Karpas-422 (cell line): ENCODE measurements at regions not wholly inside any gene's neighbourhood (a gene's known extent, or its start where the extent isn't known, plus 50 kb on each side); places are given as distances from the start of the nearest gene placed in this dataset.

Source experiments
- DNase-seq: peaks from one replicate; pipeline ENCODE4 v3.0.0-alpha.2; 2015
- H2AFZ ChIP-seq: fragments of 200-600 bp; sonication (generic); 2 replicates; pipeline ENCODE4 v1.6.1; 2014; ENCODE audit warnings: antibody characterized with exemption, low read length, mixed read lengths
- H3K27ac ChIP-seq: fragments of 200-600 bp; sonication (generic); 2 replicates; pipeline ENCODE4 v1.5.1; 2014; ENCODE audit warnings: mild to moderate bottlenecking, low read length, moderate library complexity
- H3K27me3 ChIP-seq: fragments of 200-600 bp; sonication (generic); 2 replicates; pipeline ENCODE4 v1.6.1; 2014; ENCODE audit warnings: low read length, mixed read lengths
- H3K36me3 ChIP-seq: fragments of 200-600 bp; sonication (generic); 2 replicates; pipeline ENCODE4 v1.6.1; 2014; ENCODE audit warnings: low read length, mixed read lengths; ENCODE audit not compliant: insufficient read depth
- H3K4me1 ChIP-seq: fragments of 200-600 bp; sonication (generic); 2 replicates; pipeline ENCODE4 v1.6.1; 2014; ENCODE audit warnings: mild to moderate bottlenecking, low read length, mixed read lengths
- H3K4me2 ChIP-seq: fragments of 200-600 bp; sonication (generic); 2 replicates; pipeline ENCODE4 v1.6.1; 2014; ENCODE audit warnings: low read length, low read depth, mild to moderate bottlenecking; ENCODE audit not compliant: poor library complexity, severe bottlenecking
- H3K4me3 ChIP-seq: fragments of 200-600 bp; sonication (generic); 2 replicates; pipeline ENCODE4 v1.5.1; 2014; ENCODE audit warnings: mild to moderate bottlenecking, antibody characterized with exemption, low read length, mixed read lengths
- H3K79me2 ChIP-seq: fragments of 200-600 bp; sonication (generic); 2 replicates; pipeline ENCODE4 v1.6.1; 2014; ENCODE audit warnings: mild to moderate bottlenecking, low read length, mixed read lengths
- H3K9ac ChIP-seq: fragments of 200-600 bp; sonication (generic); 2 replicates; pipeline ENCODE4 v1.6.0; 2014; ENCODE audit warnings: low read length
- H3K9me2 ChIP-seq: fragments of 200-600 bp; sonication (generic), shearing (Covaris generic); replicated peaks from 2 replicates; pipeline ENCODE4 v1.6.0; 2014; ENCODE audit warnings: mild to moderate bottlenecking, low read length, moderate library complexity; ENCODE audit not compliant: insufficient read depth
- H3K9me3 ChIP-seq: fragments of 300-700, 200-600 bp; sonication (generic); 2 replicates; pipeline ENCODE4 v1.6.1; 2014; ENCODE audit warnings: low read length, mixed read lengths
- H4K20me1 ChIP-seq: fragments of 200-600 bp; sonication (generic); 2 replicates; pipeline ENCODE4 v1.6.1; 2014; ENCODE audit warnings: mild to moderate bottlenecking, antibody characterized with exemption, low read length, low read depth; ENCODE audit not compliant: insufficient read depth

DNA sequence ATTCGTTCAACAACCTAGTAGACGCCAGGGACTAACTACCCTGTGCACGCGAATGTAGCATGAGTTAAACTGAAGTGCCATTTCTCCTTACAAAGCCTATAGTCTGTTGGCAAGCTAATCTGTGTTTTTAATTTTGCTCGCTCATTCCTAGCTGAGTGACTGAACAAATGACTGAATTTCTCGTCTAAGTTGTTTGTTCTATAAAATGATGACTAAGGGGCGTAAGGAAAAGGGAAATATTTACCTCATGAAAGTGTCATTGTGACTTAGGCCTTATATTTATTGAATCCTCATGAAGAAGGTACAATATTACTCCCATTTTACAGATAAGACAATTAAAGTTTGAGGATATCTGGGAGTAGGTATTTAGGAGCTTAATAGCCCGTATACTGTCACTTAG, 818.3 kb upstream of the ALCAM start:
- Histone ChIP-seq H3K9me3 (no peaks in the 10 kb centered on the region), H4K20me1 (no peaks in the 10 kb centered on the region), H3K27ac (no peak overlapping the region), H3K27me3 (no peaks in the 10 kb centered on the region), H3K4me2 (no peak overlapping the region), H3K9ac (no peak overlapping the region), H3K4me3 (no peak overlapping the region), H3K9me2 (no peaks in the 10 kb centered on the region), H3K4me1 (peaks cover 12% of the 10 kb centered on the region), H3K36me3 (no peaks in the 10 kb centered on the region), H3K79me2 (no peaks in the 10 kb centered on the region), H2AFZ (no peak overlapping the region)
- DNase-seq: no peak

GRCh38 chr3:104549099-104549714, 817.5 kb upstream of the ALCAM start:
- Histone ChIP-seq H3K9me3 (no peaks in the 10 kb centered on the region), H3K36me3 (no peaks in the 10 kb centered on the region), H2AFZ (no peak overlapping the region), H3K27me3 (no peaks in the 10 kb centered on the region), H3K9me2 (no peaks in the 10 kb centered on the region), H3K4me1 (peaks cover 14% of the 10 kb centered on the region), H3K27ac (no peak overlapping the region), H3K79me2 (no peaks in the 10 kb centered on the region), H4K20me1 (no peaks in the 10 kb centered on the region), H3K4me3 (no peak overlapping the region), H3K9ac (no peak overlapping the region), H3K4me2 (no peak overlapping the region)
- no peak for DNase-seq

DNA sequence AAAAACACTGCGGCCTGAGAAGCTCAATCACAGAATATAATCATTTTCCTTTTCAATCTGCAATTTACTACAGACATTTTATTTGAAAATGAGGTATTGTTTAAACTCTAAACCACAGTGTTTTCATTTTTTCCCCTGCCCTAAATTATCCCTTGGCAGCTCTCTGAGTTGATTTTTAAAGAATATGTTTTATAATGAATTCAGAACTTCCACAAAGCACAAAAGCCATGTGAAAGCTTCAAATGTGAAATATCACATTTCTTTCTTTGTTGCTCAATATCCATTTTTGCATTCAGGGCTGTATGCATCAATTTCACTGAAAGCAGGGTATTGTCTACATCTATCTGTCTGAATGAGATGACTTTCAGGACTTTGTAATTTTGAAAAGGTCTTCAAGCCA, 813.6 kb upstream of the ALCAM start:
- Histone ChIP-seq H3K4me2 (no peak overlapping the region), H3K36me3 (no peaks in the 10 kb centered on the region), H4K20me1 (no peaks in the 10 kb centered on the region), H3K27ac (no peak overlapping the region), H3K4me3 (no peak overlapping the region), H3K9ac (no peak overlapping the region), H3K9me3 (no peaks in the 10 kb centered on the region), H3K79me2 (no peaks in the 10 kb centered on the region), H2AFZ (no peak overlapping the region), H3K9me2 (no peaks in the 10 kb centered on the region), H3K4me1 (peaks cover 32% of the 10 kb centered on the region), H3K27me3 (no peaks in the 10 kb centered on the region)
- DNase-seq: no peak

GRCh38 chr3:104554425-104554824, 812.3 kb upstream of the ALCAM start:
- Histone ChIP-seq H3K79me2 (no peaks in the 10 kb centered on the region), H3K9me2 (no peaks in the 10 kb centered on the region), H3K4me1 (peaks cover 32% of the 10 kb centered on the region), H3K9me3 (no peaks in the 10 kb centered on the region), H3K4me3 (no peak overlapping the region), H3K36me3 (no peaks in the 10 kb centered on the region), H3K9ac (no peak overlapping the region), H3K27ac (no peak overlapping the region), H4K20me1 (no peaks in the 10 kb centered on the region), H2AFZ (no peak overlapping the region), H3K27me3 (no peaks in the 10 kb centered on the region), H3K4me2 (no peak overlapping the region)
- DNase-seq: no peak

- Histone ChIP-seq H3K4me1 (peaks cover 30% of the 10 kb centered on the region), H3K27ac (no peak overlapping the region), H3K9ac (no peak overlapping the region), H3K36me3 (no peaks in the 10 kb centered on the region), H3K4me2 (no peak overlapping the region), H3K9me2 (no peaks in the 10 kb centered on the region), H3K27me3 (no peaks in the 10 kb centered on the region), H3K9me3 (no peaks in the 10 kb centered on the region), H3K4me3 (no peak overlapping the region), H2AFZ (peak overlapping the region; percentile 7; the same call in 1 of the 2 replicates), H4K20me1 (no peaks in the 10 kb centered on the region), H3K79me2 (no peaks in the 10 kb centered on the region)
- DNase-seq: no peak
Measured at GRCh38 chr3:104555728-104556127, 811.0 kb upstream of the ALCAM start.

GRCh38 chr3:104556372-104557078, 810.2 kb upstream of the ALCAM start:
- Histone ChIP-seq H3K4me3 (no peak overlapping the region), H3K9ac (no peak overlapping the region), H3K4me2 (peak overlapping the region; percentile 0), H3K9me2 (no peaks in the 10 kb centered on the region), H3K27me3 (no peaks in the 10 kb centered on the region), H4K20me1 (no peaks in the 10 kb centered on the region), H2AFZ (peak overlapping the region; percentile 9; the same call in 1 of the 2 replicates), H3K27ac (no peak overlapping the region), H3K36me3 (no peaks in the 10 kb centered on the region), H3K9me3 (no peaks in the 10 kb centered on the region), H3K79me2 (no peaks in the 10 kb centered on the region), H3K4me1 (peaks cover 28% of the 10 kb centered on the region)
- no peak for DNase-seq

DNA sequence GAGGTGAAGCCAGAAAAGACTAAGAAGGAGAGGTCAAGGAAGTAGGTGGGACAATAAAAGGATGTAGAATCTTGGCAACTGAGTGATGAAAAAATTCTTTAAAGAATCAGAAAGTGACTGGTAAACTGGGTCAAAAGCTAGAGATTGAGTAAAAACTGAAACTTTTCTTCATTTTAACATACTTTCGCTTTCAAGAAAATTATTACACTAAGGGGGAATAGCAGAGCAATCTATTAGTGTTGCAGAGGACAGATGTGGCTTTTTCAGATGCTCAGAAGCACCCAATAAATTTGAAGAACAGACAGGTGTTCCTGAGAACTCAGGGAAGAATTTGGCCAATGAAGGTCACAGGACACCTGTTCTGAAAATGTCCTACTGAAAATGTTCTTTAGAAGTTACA, 805.4 kb upstream of the ALCAM start:
- no peak overlapping the region for H3K27ac ChIP-seq
- H2AFZ ChIP-seq: no peak overlapping the region
- no peaks in the 10 kb centered on the region for H3K79me2 ChIP-seq
- H3K9me2 ChIP-seq: no peaks in the 10 kb centered on the region
- peaks cover 9% of the 10 kb centered on the region for H3K4me1 ChIP-seq
- H3K4me3 ChIP-seq: no peak overlapping the region
- H4K20me1 ChIP-seq: no peaks in the 10 kb centered on the region
- DNase-seq: no peak
- no peak overlapping the region for H3K4me2 ChIP-seq
- H3K9ac ChIP-seq: no peak overlapping the region
- H3K36me3 ChIP-seq: no peaks in the 10 kb centered on the region
- H3K9me3 ChIP-seq: no peaks in the 10 kb centered on the region
- H3K27me3 ChIP-seq: no peaks in the 10 kb centered on the region

GRCh38 chr3:104564045-104564643, 802.6 kb upstream of the ALCAM start:
- Histone ChIP-seq H3K27me3 (no peaks in the 10 kb centered on the region), H3K9me2 (no peaks in the 10 kb centered on the region), H3K27ac (no peak overlapping the region), H3K9me3 (no peaks in the 10 kb centered on the region), H3K4me2 (no peak overlapping the region), H3K36me3 (no peaks in the 10 kb centered on the region), H2AFZ (no peak overlapping the region), H3K9ac (no peak overlapping the region), H3K79me2 (no peaks in the 10 kb centered on the region), H3K4me1 (peaks cover 4% of the 10 kb centered on the region; the same call in 1 of the 2 replicates), H4K20me1 (no peaks in the 10 kb centered on the region), H3K4me3 (no peak overlapping the region)
- peak; percentile 88 for DNase-seq
